Left ventricle myocardium inferior (tissue), 1 donor: ENCODE measurements at regions not wholly inside any gene's neighbourhood (a gene's known extent, or its start where the extent isn't known, plus 50 kb on each side); places are given as distances from the start of the nearest gene placed in this dataset.

Experiments used
- DNase-seq: peaks from one replicate; pipeline ENCODE4 v3.0.0-alpha.2; 2020
- H3K27ac ChIP-seq: fragments of 200-600 bp; replicated peaks from 2 replicates; pipeline ENCODE4 v1.8.0; 2021
- H3K27me3 ChIP-seq: fragments of 200-600 bp; 2 replicates; pipeline ENCODE4 v1.8.0; 2021; ENCODE audit warnings: low read depth
- H3K36me3 ChIP-seq: fragments of 200-600 bp; 2 replicates; pipeline ENCODE4 v1.8.0; 2021
- H3K4me1 ChIP-seq: fragments of 200-600 bp; 2 replicates; pipeline ENCODE4 v1.8.0; 2021
- H3K4me3 ChIP-seq: fragments of 200-600 bp; 2 replicates; pipeline ENCODE4 v1.8.0; 2021; ENCODE audit warnings: mild to moderate bottlenecking, moderate library complexity
- H3K9me3 ChIP-seq: fragments of 200-600 bp; replicated peaks from 2 replicates; pipeline ENCODE4 v1.8.0; 2021
- intact Hi-C: fragments of 100-400 bp; cut with micrococcal nuclease; formaldehyde crosslinking; loops from one replicate; pipeline ENCODE4 v1.11.0; 2022
- TF ChIP-seq, protein P1 (sequence below): fragments of 200-600 bp; IDR thresholded peaks from 2 replicates; pipeline ENCODE4 v1.8.0; 2021; ENCODE audit warnings: antibody characterized with exemption, mild to moderate bottlenecking, borderline replicate concordance
- donor health status: DM: no; HTN: yes; CAD: no; lungs with severe emphysema.

DNA sequence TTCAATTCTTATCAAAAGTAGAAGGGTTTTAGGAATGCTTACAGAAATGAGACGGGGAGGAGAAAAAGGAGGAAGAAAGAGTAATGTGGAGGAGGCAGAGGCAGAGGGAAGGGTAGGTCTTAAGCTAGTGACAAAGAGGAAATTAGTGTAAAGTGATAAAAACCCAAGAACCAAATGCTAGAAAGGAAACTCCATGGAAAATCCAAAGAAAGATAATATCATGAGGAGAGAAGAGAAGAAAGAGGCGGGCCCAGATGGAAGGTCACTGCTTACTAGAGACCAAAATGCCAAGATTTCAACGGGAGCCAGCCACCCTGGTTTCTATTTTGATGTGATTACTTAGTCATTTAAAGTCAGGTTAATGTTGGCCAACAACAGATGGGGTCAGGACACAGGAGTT lies 68.6 kb upstream of the IL12B start:
- Histone ChIP-seq H3K9me3 (no peaks in the 10 kb centered on the region), H3K27ac (no peak overlapping the region), H3K36me3 (no peaks in the 10 kb centered on the region), H3K27me3 (peaks cover 10% of the 10 kb centered on the region), H3K4me1 (peaks cover 1% of the 10 kb centered on the region), H3K4me3 (no peak overlapping the region)
- no peak for DNase-seq
- intact Hi-C loops, result no loop called here
- TF ChIP-seq, protein P1, sequence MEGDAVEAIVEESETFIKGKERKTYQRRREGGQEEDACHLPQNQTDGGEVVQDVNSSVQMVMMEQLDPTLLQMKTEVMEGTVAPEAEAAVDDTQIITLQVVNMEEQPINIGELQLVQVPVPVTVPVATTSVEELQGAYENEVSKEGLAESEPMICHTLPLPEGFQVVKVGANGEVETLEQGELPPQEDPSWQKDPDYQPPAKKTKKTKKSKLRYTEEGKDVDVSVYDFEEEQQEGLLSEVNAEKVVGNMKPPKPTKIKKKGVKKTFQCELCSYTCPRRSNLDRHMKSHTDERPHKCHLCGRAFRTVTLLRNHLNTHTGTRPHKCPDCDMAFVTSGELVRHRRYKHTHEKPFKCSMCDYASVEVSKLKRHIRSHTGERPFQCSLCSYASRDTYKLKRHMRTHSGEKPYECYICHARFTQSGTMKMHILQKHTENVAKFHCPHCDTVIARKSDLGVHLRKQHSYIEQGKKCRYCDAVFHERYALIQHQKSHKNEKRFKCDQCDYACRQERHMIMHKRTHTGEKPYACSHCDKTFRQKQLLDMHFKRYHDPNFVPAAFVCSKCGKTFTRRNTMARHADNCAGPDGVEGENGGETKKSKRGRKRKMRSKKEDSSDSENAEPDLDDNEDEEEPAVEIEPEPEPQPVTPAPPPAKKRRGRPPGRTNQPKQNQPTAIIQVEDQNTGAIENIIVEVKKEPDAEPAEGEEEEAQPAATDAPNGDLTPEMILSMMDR, result no peak

- TF ChIP-seq, protein P1, result no peak
- intact Hi-C loops, result no loop called here
- Histone ChIP-seq H3K9me3 (no peaks in the 10 kb centered on the region), H3K36me3 (no peaks in the 10 kb centered on the region), H3K27ac (no peak overlapping the region), H3K4me1 (peaks cover 6% of the 10 kb centered on the region), H3K27me3 (peaks cover 10% of the 10 kb centered on the region), H3K4me3 (no peak overlapping the region)
- DNase-seq, result no peak
Observed at GRCh38 chr5:159400476-159400875, 70.2 kb upstream of the IL12B start.

DNA sequence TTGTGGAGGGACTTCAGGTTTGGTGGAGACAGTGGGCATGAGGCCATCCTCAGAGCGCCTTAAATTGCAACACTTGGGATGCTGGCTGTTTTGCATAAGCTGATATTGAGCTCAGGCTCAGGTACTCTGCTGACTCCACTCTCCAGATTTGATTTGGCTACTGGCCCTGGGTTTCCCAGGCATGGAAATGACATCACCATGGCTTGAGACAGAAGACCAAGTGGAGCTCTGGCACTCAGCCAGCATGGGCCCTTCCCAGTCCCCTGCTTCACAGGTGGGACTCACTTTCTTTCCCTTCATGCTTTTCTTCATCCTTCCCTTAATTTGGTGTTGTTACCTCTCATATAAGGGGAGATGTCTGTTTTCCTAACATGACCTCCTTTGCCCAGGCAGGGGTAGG lies 72.0 kb upstream of the IL12B start:
- Histone ChIP-seq H3K4me1 (peaks cover 6% of the 10 kb centered on the region), H3K27me3 (peaks cover 10% of the 10 kb centered on the region), H3K4me3 (no peak overlapping the region), H3K9me3 (no peaks in the 10 kb centered on the region), H3K36me3 (no peaks in the 10 kb centered on the region), H3K27ac (no peak overlapping the region)
- DNase-seq, result no peak
- TF ChIP-seq, protein P1, result no peak
- intact Hi-C loops, result no loop called here

GRCh38 chr5:159402856-159403255 lies 72.6 kb upstream of the IL12B start:
- intact Hi-C loops, result no loop called here
- H3K27me3 ChIP-seq, result peaks cover 10% of the 10 kb centered on the region
- H3K9me3 ChIP-seq, result no peaks in the 10 kb centered on the region
- TF ChIP-seq, protein P1, result no peak
- peaks cover 6% of the 10 kb centered on the region for H3K4me1 ChIP-seq
- H3K27ac ChIP-seq, result no peak overlapping the region
- H3K36me3 ChIP-seq, result no peaks in the 10 kb centered on the region
- no peak for DNase-seq
- H3K4me3 ChIP-seq, result no peak overlapping the region

GRCh38 chr5:159403906-159404681 lies 73.8 kb upstream of the IL12B start:
- H3K4me1 ChIP-seq, result peaks cover 6% of the 10 kb centered on the region
- intact Hi-C loops, result no loop called here
- H3K9me3 ChIP-seq, result no peaks in the 10 kb centered on the region
- peaks cover 15% of the 10 kb centered on the region for H3K27me3 ChIP-seq
- no peak for DNase-seq
- no peak overlapping the region for H3K27ac ChIP-seq
- TF ChIP-seq, protein P1, result no peak
- no peak overlapping the region for H3K4me3 ChIP-seq
- no peaks in the 10 kb centered on the region for H3K36me3 ChIP-seq
